Activated CD4-positive, CD25-positive, alpha-beta regulatory T cell (primary cell): ENCODE measurements at regions not wholly inside any gene's neighbourhood (a gene's known extent, or its start where the extent isn't known, plus 50 kb on each side); places are given as distances from the start of the nearest gene placed in this dataset.

Source experiments
- DNase-seq, 4 experiments: peaks; one replicate each; lab custom pipeline; 2025; lab: John Stamatoyannopoulos, UW

- DNase-seq = no peak
Measured at GRCh38 chr2:173770947-173771678, 194.1 kb downstream of the SP3 start.

- no peak for DNase-seq
Measured at GRCh38 chr2:173772205-173772604, 193.0 kb downstream of the SP3 start.

- DNase-seq = no peak
Measured at GRCh38 chr2:173773076-173773475, 192.1 kb downstream of the SP3 start.

DNA sequence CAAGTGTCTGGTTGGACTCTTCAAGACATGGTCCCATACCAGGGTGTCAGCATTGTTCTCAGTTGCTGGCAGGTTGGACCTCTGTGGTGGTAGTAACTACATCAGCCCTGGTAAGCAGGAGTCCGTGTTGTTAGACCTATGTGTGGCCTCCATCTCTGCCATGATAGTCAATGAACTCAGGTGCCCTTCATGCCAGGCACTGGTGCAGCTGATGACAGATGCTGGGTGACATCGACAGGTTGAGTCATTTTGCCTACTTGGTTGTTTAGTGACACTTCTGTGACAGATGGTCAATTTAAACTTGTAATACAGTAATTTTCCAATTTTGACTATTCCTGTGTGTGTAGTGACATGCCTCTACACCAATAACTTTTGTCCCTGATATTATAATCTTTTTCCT, 189.7 kb downstream of the SP3 start:
- DNase-seq = no peak

GRCh38 chr2:173782681-173783080, 182.5 kb downstream of the SP3 start:
- no peak for DNase-seq

DNA sequence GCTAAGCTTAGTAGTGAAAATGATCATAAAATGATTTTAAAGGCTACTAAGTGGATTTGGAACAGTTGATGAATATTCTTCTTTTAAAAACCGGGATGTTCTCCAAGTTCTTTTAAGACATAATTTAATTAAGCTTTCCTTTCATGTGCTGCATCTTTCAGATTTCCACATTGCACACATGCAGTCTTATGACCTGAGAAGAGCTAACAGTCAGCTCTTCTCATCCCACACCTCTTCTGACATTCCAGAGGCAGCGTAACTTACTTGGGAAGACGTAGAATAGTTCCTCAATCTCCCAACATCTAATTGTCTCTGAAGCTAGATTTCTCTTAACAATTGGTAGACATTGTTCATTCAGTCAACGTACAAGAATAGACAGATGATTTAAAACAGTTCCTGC, 181.8 kb downstream of the SP3 start:
- no peak for DNase-seq

DNA sequence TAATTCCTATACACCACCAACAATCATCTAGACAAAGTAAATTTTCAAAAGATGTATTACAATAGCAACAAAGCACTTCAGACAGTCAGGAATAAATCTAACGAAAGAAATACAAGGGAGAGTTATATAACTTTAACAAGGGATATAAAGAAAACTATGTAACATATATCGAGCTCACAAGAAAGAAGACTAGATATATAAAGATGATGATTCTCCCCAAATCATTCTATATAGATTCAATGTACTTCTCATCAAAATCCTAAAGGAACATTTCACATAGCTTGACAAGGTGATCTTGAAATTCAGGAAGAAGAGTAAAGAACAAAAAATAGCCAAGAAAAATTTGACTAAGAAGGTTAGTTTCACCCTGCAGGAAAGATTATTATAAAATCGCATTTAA, 179.4 kb downstream of the SP3 start:
- no peak for DNase-seq

- no peak for DNase-seq
Measured at GRCh38 chr2:173791502-173791901, 173.7 kb downstream of the SP3 start.

DNA sequence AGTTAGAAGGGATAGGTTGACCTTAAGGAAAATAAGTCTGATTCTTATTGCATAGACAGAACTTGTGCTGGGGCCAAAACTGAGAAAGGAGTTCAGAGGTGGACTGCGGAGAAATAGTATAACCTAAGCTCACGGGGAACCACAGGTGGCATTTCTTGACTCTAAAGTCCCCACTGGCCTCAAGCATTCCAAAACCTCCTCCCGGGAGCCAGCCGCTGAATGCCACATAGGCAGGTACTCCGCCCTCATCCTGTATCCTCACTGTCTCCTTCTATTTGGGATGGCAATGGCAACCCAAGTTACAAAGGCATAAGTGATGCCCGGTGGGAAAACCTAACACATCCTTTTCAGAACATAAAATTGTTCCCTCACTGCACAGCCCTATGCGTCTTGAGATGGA, 173.0 kb downstream of the SP3 start:
- no peak for DNase-seq

- DNase-seq = no peak
Measured at GRCh38 chr2:173792741-173793140, 172.4 kb downstream of the SP3 start.

DNA sequence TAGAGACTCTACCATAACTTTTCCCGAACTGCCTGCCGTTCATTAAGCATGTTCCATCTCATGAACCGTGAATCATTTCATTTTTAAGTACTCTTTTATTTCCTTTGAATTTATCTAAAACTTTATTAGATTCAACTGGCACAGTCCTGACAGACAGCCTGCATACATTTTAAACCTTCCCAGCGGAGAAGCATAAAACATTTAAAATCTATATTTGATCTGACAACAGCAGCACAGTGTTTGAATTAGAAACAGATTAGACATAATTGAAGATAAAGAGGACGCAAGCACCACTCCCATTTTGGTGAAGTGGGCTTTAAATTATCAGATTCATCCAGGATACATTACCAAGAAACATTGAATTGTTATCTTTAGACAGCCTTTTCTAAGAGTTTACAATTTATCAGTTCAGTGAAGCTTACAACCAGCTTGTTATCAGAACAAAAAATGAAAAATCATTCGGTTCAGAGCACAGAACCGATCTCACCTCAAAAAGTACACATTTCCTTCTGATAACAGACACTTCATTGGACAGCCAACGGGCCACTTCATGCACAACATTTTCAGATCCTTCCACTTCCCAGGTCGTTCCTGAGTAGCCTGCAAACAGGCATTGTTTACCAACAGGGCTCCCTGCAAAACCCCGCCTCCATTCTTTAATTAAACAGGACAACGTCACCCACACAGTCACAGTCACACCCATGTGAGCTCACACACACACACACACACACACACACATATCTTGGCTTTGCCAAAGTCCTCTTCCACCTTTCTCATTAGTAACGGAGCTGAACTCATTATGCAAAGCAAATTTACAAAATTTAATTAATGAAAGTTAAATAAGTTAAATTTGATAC, 171.2 kb downstream of the SP3 start:
- DNase-seq = no peak

DNA sequence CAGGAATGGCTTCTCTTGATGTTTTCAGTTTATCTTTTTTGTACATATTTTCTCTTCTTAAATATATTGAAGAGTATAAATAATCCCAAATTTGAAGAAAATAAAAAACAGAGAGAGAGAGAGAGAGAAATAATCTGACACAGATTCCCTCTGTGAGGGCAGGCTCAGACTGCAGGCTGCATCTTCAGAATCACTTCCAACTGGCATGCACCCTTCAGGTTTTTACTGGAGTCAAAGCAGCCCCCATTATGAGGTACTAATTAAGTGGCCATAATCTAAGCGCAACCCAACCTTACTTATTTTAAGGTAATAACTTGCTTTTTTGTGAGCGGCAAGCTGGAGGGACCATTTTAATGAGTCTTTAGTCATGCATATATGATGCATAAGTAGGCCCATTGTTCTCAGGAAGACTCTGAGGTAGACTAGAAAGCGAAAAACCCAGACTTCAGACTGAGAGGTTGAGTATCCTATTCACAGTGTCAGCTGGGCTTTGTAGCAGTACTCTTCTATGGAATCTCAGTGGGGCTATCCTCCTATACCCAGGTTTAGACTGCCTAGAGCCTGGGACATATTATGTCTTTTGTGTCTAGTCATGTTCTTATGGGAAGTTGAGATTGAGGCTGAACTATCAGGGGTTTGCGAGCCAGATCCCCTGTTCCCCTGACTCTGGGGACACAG, 167.4 kb downstream of the SP3 start:
- DNase-seq = no peak

GRCh38 chr2:173802518-173802917, 162.7 kb downstream of the SP3 start:
- DNase-seq = no peak

- DNase-seq = no peak
Measured at GRCh38 chr2:173803449-173803848, 161.7 kb downstream of the SP3 start.

DNA sequence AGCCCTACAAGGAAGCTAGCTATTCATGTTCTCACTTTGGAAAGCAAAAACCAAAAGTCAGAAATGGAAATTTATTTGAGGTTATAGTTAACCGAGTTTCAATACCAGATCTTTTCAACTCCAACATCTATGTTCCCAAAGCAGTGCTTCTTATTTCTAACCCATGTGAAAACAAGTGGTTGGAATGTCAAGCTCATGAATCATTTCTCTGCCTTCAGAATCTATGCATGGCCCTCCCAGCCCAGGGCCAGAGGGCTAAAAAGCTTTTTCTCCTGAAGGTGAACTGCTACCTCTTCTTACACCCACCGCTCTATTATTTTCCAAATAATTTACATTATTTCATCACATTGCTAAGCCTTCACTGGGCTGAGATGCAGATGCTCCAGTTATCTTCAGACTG, 158.4 kb downstream of the SP3 start:
- DNase-seq = no peak

DNA sequence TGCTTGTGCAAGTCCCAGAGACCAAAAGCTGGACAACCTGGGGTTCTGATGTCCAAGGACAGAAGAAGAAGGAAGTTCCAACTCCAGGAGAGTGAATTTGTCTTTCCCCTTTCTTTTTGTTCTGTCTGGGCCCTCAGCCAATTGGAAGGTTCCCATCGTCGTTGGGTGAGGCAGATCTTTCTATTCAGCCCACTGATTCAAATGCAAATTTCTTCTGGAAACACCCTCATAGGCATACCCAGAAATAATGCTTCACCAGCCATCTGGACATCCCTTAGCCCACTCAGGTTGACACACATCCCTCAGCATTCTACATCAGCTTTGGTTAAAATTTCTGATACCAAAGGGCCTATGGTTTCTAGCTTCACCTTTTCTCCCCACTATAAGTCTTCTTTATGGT, 156.5 kb downstream of the SP3 start:
- no peak for DNase-seq

- DNase-seq = no peak
Measured at GRCh38 chr2:173812321-173812720, 152.9 kb downstream of the SP3 start.

DNA sequence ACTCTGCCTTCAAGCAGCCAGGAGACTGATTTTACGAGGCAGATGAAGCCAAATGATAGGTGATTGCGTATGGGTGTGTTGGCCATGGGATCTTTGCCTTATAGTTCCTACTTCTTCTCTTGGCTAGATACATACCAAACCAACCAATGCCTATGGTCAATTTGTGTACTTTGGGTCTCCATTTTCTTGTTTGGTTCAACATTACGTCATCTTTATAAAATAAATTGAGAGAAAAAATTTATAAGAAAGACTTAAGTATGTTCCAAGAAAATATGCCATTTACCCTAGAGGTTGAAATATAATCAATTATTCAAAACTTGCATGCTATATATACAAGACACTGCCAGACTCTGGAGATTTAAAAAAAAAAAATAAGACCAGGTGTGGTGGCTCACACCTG, 150.9 kb downstream of the SP3 start:
- DNase-seq = no peak

GRCh38 chr2:173815772-173816171, 149.4 kb downstream of the SP3 start:
- DNase-seq = no peak

DNA sequence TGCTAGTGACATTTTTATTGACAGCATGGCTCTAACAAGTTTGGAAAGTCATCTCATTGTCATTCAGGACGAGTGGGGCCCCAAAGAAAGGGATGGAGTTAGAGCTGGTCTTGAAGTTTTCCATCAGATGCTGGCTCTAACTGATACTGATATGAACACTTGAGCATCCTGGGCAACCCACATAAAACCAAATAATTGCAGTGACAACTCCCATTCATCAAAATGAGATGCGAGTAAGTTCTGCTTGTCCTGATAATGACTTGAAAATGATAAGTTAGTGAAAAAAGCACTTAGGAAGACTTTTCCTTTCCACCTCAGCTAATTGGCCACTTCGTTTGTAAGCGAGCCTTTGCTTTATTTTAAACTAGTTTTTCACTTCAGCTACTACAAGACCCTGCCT, 147.6 kb downstream of the SP3 start:
- no peak for DNase-seq

GRCh38 chr2:173818285-173818684, 146.9 kb downstream of the SP3 start:
- no peak for DNase-seq

GRCh38 chr2:173819852-173820251, 145.3 kb downstream of the SP3 start:
- no peak for DNase-seq

GRCh38 chr2:173821451-173821850, 143.7 kb downstream of the SP3 start:
- DNase-seq = no peak
